Ovary (tissue), 7 donors: ENCODE measurements at regions not wholly inside any gene's neighbourhood (a gene's known extent, or its start where the extent isn't known, plus 50 kb on each side); places are given as distances from the start of the nearest gene placed in this dataset.

ENCODE experiments used
- DNase-seq, 5 donors: peaks; one replicate each; pipeline ENCODE4 v3.0.0-alpha.2; 2019 to 2020
- H3K27ac ChIP-seq, 2 donors: fragments of 200-600 bp; one replicate each; pipeline versions ENCODE4 v1.5.1 to v1.8.0; 2019 to 2022
- H3K27me3 ChIP-seq: fragments of 200-600 bp; one replicate; pipeline ENCODE4 v1.8.0; 2022
- H3K36me3 ChIP-seq: fragments of 200-600 bp; sonication (generic); one replicate; pipeline ENCODE4 v1.5.1; 2019
- H3K4me1 ChIP-seq: one replicate; pipeline ENCODE4 v1.8.1; 2013; ENCODE audit warnings: mild to moderate bottlenecking, moderate library complexity; ENCODE audit not compliant: insufficient read depth
- H3K4me3 ChIP-seq: fragments of 200-600 bp; sonication (generic); one replicate; pipeline ENCODE4 v1.5.1; 2017
- H3K9me3 ChIP-seq, 2 donors: fragments of 200-600 bp in 1 of 2; sonication (generic) in 1 of 2; one replicate each; pipeline versions ENCODE4 v1.5.1 to v1.8.1; 2013 to 2019; ENCODE audit warnings: mild to moderate bottlenecking in 1 of 2, moderate library complexity in 1 of 2
- CTCF ChIP-seq, 3 donors: fragments of 450-650 bp in 2 of 3; fragments of 200-600 bp in 1 of 3; IDR thresholded peaks; one replicate each; pipeline versions ENCODE4 v1.5.1 to v1.8.0; 2016 to 2022; ENCODE audit warnings: antibody characterized with exemption in 3 of 3, mild to moderate bottlenecking in 1 of 3
- EP300 ChIP-seq: sonication (generic); formaldehyde crosslinking; IDR thresholded peaks from one replicate; pipeline ENCODE4 v1.6.1; 2017; ENCODE audit warnings: antibody characterized with exemption
- POLR2A ChIP-seq: fragments of 450-650 bp; IDR thresholded peaks from one replicate; pipeline ENCODE4 v1.6.1; 2017; ENCODE audit warnings: antibody characterized with exemption, mild to moderate bottlenecking, moderate library complexity
- WGBS, 3 donors: extraction: QIAGEN DNeasy Blood & Tissue Kit in 1 of 3; methylation state at CpG; one replicate each; pipeline versions ENCODE4 v1.1.5 to v1.1.7; 2013 to 2017; 5-methylcytosine and 5-hydroxymethylcytosine counted together
- intact Hi-C, 4 donors: fragments of 100-400 bp; cut with DNase I; formaldehyde crosslinking; loops; one replicate each; pipeline versions ENCODE4 v1.11.0 to v1.15.1; 2022 to 2023
- donor health status: DM: no; HTN: no; CAD: no; lungs with moderate emphysema.
- donor health status: DM: no; HTN: no; CAD: no.
- donor health status: Bipolar disorder and iron deficiency.
- donor health status: DM: no; HTN: no; CAD: no.
- donor health status: DM: yes; HTN: yes; CAD: no.

GRCh38 chr20:48066851-48067250 lies 281.6 kb upstream of the SULF2 start:
- Histone ChIP-seq H3K9me3 (no peaks in the 10 kb centered on the region), H3K36me3 (no peaks in the 10 kb centered on the region), H3K27me3 (no peaks in the 10 kb centered on the region), H3K27ac (no peak overlapping the region), H3K4me3 (no peak overlapping the region), H3K4me1 (peaks cover 8% of the 10 kb centered on the region)
- intact Hi-C loops: no loop called here
- no peak for TF ChIP-seq CTCF (IDR thresholded peaks at IDR 0.05)
- TF ChIP-seq EP300: no peak
- no peak for TF ChIP-seq POLR2A
- WGBS, 3 donors: 91 to 97% (median 97%) methylated on average over 3 of the region's 3 CpGs
- no peak for DNase-seq

- H3K9me3 ChIP-seq: no peaks in the 10 kb centered on the region
- intact Hi-C loops: no loop called here
- H3K27ac ChIP-seq: no peak overlapping the region
- H3K4me1 ChIP-seq: peaks cover 6% of the 10 kb centered on the region
- WGBS, 3 donors: 90 to 95% (median 93%) methylated on average over 13 of the region's 13 CpGs
- no peak for TF ChIP-seq EP300
- no peak for TF ChIP-seq CTCF (IDR thresholded peaks at IDR 0.05)
- TF ChIP-seq POLR2A: no peak
- no peaks in the 10 kb centered on the region for H3K27me3 ChIP-seq
- no peaks in the 10 kb centered on the region for H3K36me3 ChIP-seq
- no peak overlapping the region for H3K4me3 ChIP-seq
- DNase-seq: no peak
Measured at GRCh38 chr20:48066246-48066645, 281.0 kb upstream of the SULF2 start.

- Histone ChIP-seq H3K27ac (no peak overlapping the region), H3K9me3 (no peaks in the 10 kb centered on the region), H3K36me3 (no peaks in the 10 kb centered on the region), H3K27me3 (no peaks in the 10 kb centered on the region), H3K4me3 (no peak overlapping the region), H3K4me1 (peaks cover 5% of the 10 kb centered on the region)
- intact Hi-C loops: no loop called here
- TF ChIP-seq CTCF (IDR thresholded peaks at IDR 0.05) (no peak), POLR2A (no peak), EP300 (no peak)
- no peak for DNase-seq
- 87 to 94% (median 93%) methylated on average over 1 of the region's 1 CpG for WGBS, 3 donors
Measured at GRCh38 chr20:48065833-48066232, 280.6 kb upstream of the SULF2 start.

GRCh38 chr20:48064929-48065328 lies 279.6 kb upstream of the SULF2 start:
- Histone ChIP-seq H3K9me3 (no peaks in the 10 kb centered on the region), H3K27me3 (no peaks in the 10 kb centered on the region), H3K4me3 (no peak overlapping the region), H3K27ac (no peak overlapping the region), H3K36me3 (no peaks in the 10 kb centered on the region), H3K4me1 (no peaks in the 10 kb centered on the region)
- DNase-seq: no peak
- 86 to 94% (median 88%) methylated on average over 4 of the region's 4 CpGs for WGBS, 3 donors
- no peak for TF ChIP-seq EP300
- no peak for TF ChIP-seq CTCF (IDR thresholded peaks at IDR 0.05)
- TF ChIP-seq POLR2A: no peak
- intact Hi-C loops: no loop called here
